SK-N-SH treated with all-trans-retinoic acid at 6 μM for 48 hours (cell line): ENCODE measurements at regions not wholly inside any gene's neighbourhood (a gene's known extent, or its start where the extent isn't known, plus 50 kb on each side); places are given as distances from the start of the nearest gene placed in this dataset.
A peak's percentile ranks its signal among the peaks of the same experiment; 100 is the strongest.

Experiments
- ATAC-seq: fragments of 200-7000 bp; cut with Tn5 transposase; 3 replicates; pipeline ENCODE4 v1.9.1; 2020; ENCODE audit warnings: mild to moderate bottlenecking, moderate library complexity
- ARNTL ChIP-seq: fragments of 450-650 bp; formaldehyde crosslinking; IDR thresholded peaks from 2 replicates; pipeline ENCODE4 v1.5.0; 2020; ENCODE audit warnings: low read depth, mild to moderate bottlenecking, moderate library complexity, borderline replicate concordance
- BACH2 ChIP-seq: fragments of 250-450 bp; sonication (Bioruptor Pico); IDR thresholded peaks from 2 replicates; pipeline ENCODE4 v1.9.0; 2021; ENCODE audit warnings: mild to moderate bottlenecking, borderline replicate concordance
- CSDC2 ChIP-seq: fragments of 250-450 bp; sonication (Bioruptor Pico); IDR thresholded peaks from 2 replicates; pipeline ENCODE4 v1.5.0; 2020; ENCODE audit warnings: mild to moderate bottlenecking, moderate library complexity
- CSRNP3 ChIP-seq: fragments of 250-450 bp; sonication (Bioruptor Pico); IDR thresholded peaks from 2 replicates; pipeline ENCODE4 v1.5.1; 2021; ENCODE audit warnings: mild to moderate bottlenecking, moderate library complexity
- ESRRG ChIP-seq: fragments of 250-450 bp; sonication (Bioruptor Pico); IDR thresholded peaks from 2 replicates; pipeline ENCODE4 v1.6.1; 2021; ENCODE audit warnings: mild to moderate bottlenecking
- GLIS3 ChIP-seq: fragments of 250-450 bp; sonication (Bioruptor Pico); IDR thresholded peaks from 2 replicates; pipeline ENCODE4 v1.5.0; 2020; ENCODE audit warnings: mild to moderate bottlenecking, moderate library complexity
- ISL1 ChIP-seq: fragments of 250-450 bp; sonication (Bioruptor Pico); IDR thresholded peaks from 2 replicates; pipeline ENCODE4 v2.1.2; 2022; ENCODE audit warnings: mild to moderate bottlenecking, moderate library complexity
- OSR1 ChIP-seq: fragments of 250-450 bp; sonication (Bioruptor Pico); IDR thresholded peaks from 2 replicates; pipeline ENCODE4 v1.8.0; 2022; ENCODE audit warnings: moderate library complexity, mild to moderate bottlenecking, inconsistent platforms
- PATZ1 ChIP-seq: fragments of 250-450 bp; sonication (Bioruptor Pico); IDR thresholded peaks from 2 replicates; pipeline ENCODE4 v1.8.0; 2020; ENCODE audit warnings: mild to moderate bottlenecking, moderate library complexity, borderline replicate concordance
- PPARA ChIP-seq: fragments of 250-450 bp; sonication (Bioruptor Pico); IDR thresholded peaks from 2 replicates; pipeline ENCODE4 v1.5.0; 2020; ENCODE audit warnings: mild to moderate bottlenecking, borderline replicate concordance
- SNAI2 ChIP-seq: fragments of 250-450 bp; sonication (Bioruptor Pico); IDR thresholded peaks from 2 replicates; pipeline ENCODE4 v1.5.0; 2020; ENCODE audit warnings: mild to moderate bottlenecking, moderate library complexity
- TCF4 ChIP-seq: fragments of 250-450 bp; sonication (Bioruptor Pico); IDR thresholded peaks from 2 replicates; pipeline ENCODE4 v1.8.0; 2021; ENCODE audit warnings: mild to moderate bottlenecking, moderate library complexity, borderline replicate concordance
- TSHZ2 ChIP-seq: fragments of 250-450 bp; sonication (Bioruptor Pico); IDR thresholded peaks from 2 replicates; pipeline ENCODE4 v1.5.0; 2020; ENCODE audit warnings: mild to moderate bottlenecking, moderate library complexity
- ZC3H10 ChIP-seq: fragments of 250-450 bp; sonication (Bioruptor Pico); IDR thresholded peaks from 2 replicates; pipeline ENCODE4 v1.5.1; 2021; ENCODE audit warnings: mild to moderate bottlenecking, moderate library complexity
- ZFP30 ChIP-seq: fragments of 450-650 bp; formaldehyde crosslinking; IDR thresholded peaks from 2 replicates; pipeline ENCODE4 v1.5.0; 2022; ENCODE audit warnings: mild to moderate bottlenecking, moderate library complexity
- ZNF565 ChIP-seq: fragments of 450-650 bp; formaldehyde crosslinking; conservative IDR thresholded peaks from 2 replicates; pipeline ENCODE4 v1.5.0; 2020; ENCODE audit warnings: low read depth, mild to moderate bottlenecking, moderate library complexity
- ZNF70 ChIP-seq: fragments of 450-650 bp; formaldehyde crosslinking; IDR thresholded peaks from 2 replicates; pipeline ENCODE4 v1.5.0; 2020; ENCODE audit warnings: mild to moderate bottlenecking, moderate library complexity
- ZNF8 ChIP-seq: fragments of 450-650 bp; formaldehyde crosslinking; IDR thresholded peaks from 2 replicates; pipeline ENCODE4 v1.5.0; 2020; ENCODE audit warnings: mild to moderate bottlenecking, moderate library complexity
- TF ChIP-seq, protein P1 (sequence below): fragments of 250-450 bp; sonication (Bioruptor Pico); IDR thresholded peaks from 2 replicates; pipeline ENCODE4 v1.8.0; 2021; ENCODE audit warnings: low read depth, mild to moderate bottlenecking, moderate library complexity, borderline replicate concordance

DNA sequence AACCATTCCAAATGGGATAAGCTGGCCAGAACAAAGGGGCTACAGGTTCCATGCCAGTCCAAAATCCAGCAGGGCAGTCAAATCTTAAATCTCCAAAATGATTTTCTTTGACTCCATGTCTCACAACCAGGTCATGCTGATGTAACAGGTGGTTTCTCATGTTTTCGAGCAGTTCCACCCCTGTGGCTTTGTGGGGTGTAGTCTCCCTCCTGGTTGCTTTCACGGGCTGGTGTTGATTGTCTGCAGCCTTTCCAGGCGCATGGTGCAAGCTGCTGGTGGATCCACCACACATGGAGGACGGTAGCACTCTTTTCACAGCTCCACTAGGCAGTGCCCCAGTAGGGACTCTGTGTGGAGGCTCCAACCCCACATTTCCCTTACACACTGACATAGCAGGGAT lies 425.5 kb upstream of the FTMT start:
- TF ChIP-seq ZNF70 (CRISPR knock-in tag) (no peak), ARNTL (CRISPR knock-in tag) (no peak)
- ATAC-seq, result no peak

DNA sequence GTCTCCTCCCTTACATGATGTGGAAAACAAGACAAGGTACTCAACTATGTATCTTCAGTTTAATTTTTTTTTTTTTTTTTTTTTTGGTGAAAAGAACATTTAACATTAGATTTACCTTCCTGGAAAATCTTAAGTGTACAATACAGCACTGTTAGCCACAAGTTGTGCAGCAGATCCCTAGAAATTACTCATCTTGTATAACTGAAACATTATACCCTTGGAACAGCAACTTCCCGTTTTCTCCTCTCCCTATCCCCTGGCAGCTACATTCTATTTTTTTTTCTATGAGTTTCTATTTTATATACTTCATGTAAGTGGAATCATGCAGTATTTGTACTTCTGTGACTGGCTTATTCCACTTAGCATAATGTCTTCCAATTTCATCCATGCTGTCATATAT lies 421.9 kb upstream of the FTMT start:
- ATAC-seq, result 0 out of 3 replicates have a peak, but pooled peaks have one; percentile 40

GRCh38 chr5:121430538-121430937 lies 421.1 kb upstream of the FTMT start:
- ATAC-seq, result no peak
- TF ChIP-seq ZC3H10 (CRISPR knock-in tag) (no peak), OSR1 (no peak), GLIS3 (CRISPR knock-in tag) (no peak), ZNF70 (CRISPR knock-in tag) (no peak), TCF4 (CRISPR knock-in tag) (no peak), ISL1 (no peak), ZNF565 (CRISPR knock-in tag) (no peak), SNAI2 (CRISPR knock-in tag) (no peak), ZFP30 (CRISPR knock-in tag) (no peak), ARNTL (CRISPR knock-in tag) (no peak), PATZ1 (no peak), PPARA (CRISPR knock-in tag) (no peak), CSDC2 (no peak), CSRNP3 (CRISPR knock-in tag) (no peak)
- TF ChIP-seq, protein P1, sequence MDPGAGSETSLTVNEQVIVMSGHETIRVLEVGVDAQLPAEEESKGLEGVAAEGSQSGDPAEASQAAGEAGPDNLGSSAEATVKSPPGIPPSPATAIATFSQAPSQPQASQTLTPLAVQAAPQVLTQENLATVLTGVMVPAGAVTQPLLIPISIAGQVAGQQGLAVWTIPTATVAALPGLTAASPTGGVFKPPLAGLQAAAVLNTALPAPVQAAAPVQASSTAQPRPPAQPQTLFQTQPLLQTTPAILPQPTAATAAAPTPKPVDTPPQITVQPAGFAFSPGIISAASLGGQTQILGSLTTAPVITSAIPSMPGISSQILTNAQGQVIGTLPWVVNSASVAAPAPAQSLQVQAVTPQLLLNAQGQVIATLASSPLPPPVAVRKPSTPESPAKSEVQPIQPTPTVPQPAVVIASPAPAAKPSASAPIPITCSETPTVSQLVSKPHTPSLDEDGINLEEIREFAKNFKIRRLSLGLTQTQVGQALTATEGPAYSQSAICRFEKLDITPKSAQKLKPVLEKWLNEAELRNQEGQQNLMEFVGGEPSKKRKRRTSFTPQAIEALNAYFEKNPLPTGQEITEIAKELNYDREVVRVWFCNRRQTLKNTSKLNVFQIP (CRISPR knock-in tag), result no peak

More for the DNA sequence above, 421.9 kb upstream of the FTMT start:
- TF ChIP-seq PPARA (CRISPR knock-in tag) (no peak), CSRNP3 (CRISPR knock-in tag) (no peak), ISL1 (no peak), ZNF70 (CRISPR knock-in tag) (no peak), BACH2 (CRISPR knock-in tag) (no peak), ZNF8 (CRISPR knock-in tag) (no peak), ESRRG (CRISPR knock-in tag) (no peak), GLIS3 (CRISPR knock-in tag) (no peak), TCF4 (CRISPR knock-in tag) (no peak), TSHZ2 (CRISPR knock-in tag) (no peak), ZC3H10 (CRISPR knock-in tag) (no peak), ARNTL (CRISPR knock-in tag) (no peak), ZNF565 (CRISPR knock-in tag) (no peak)
- TF ChIP-seq, protein P1 (CRISPR knock-in tag), result no peak
- TF ChIP-seq, all 23 proteins: peak for 0
